OCI-LY7 (cell line): ENCODE measurements at regions not wholly inside any gene's neighbourhood (a gene's known extent, or its start where the extent isn't known, plus 50 kb on each side); places are given as distances from the start of the nearest gene placed in this dataset.

Experiments used
- BruUV-seq: library from RNA; stranded (reverse); fragments of 400-500 nt; replicated peaks from 2 replicates; lab custom pipeline; 2021; lab: Mats Ljungman, UMichigan
- CTCF ChIA-PET: fragments of 300-600 bp; sonication (Branson Sonifier 250); formaldehyde crosslinking; loops from one replicate; lab custom pipeline; 2022; ENCODE audit warnings: antibody characterized with exemption; ENCODE audit not compliant: unreplicated experiment; lab: Charles Lee
- POLR2A ChIA-PET: fragments of 300-600 bp; sonication (Branson Sonifier 250); formaldehyde crosslinking; loops from one replicate; lab custom pipeline; 2022; ENCODE audit warnings: antibody characterized with exemption; lab: Charles Lee
- DNase-seq: peaks from one replicate; pipeline ENCODE4 v3.0.0-alpha.2; 2015; ENCODE audit warnings: low spot score
- H2AFZ ChIP-seq: fragments of 200-600 bp; sonication (generic), shearing (Covaris generic); 2 replicates; pipeline ENCODE4 v1.6.1; 2014; ENCODE audit warnings: mild to moderate bottlenecking, antibody characterized with exemption, low read length, moderate library complexity
- H3K27ac ChIP-seq: fragments of 200-600 bp; sonication (generic); 2 replicates; pipeline ENCODE4 v1.5.1; 2014; ENCODE audit warnings: mixed run types, low read depth, mild to moderate bottlenecking, moderate library complexity, low read length, inconsistent platforms; ENCODE audit not compliant: poor library complexity, severe bottlenecking
- H3K36me3 ChIP-seq: fragments of 200-600 bp; sonication (generic); 2 replicates; pipeline ENCODE4 v1.6.1; 2014; ENCODE audit warnings: mild to moderate bottlenecking, antibody characterized with exemption, low read length, moderate library complexity, mixed read lengths; ENCODE audit not compliant: insufficient read depth
- H3K4me1 ChIP-seq: fragments of 200-600 bp; sonication (generic); 2 replicates; pipeline ENCODE4 v1.5.1; 2014; ENCODE audit warnings: mild to moderate bottlenecking, low read length; ENCODE audit not compliant: insufficient read depth, poor library complexity, severe bottlenecking
- H3K4me2 ChIP-seq: fragments of 200-600 bp; sonication (generic); 2 replicates; pipeline ENCODE4 v1.6.1; 2014; ENCODE audit warnings: mild to moderate bottlenecking, low read length
- H3K4me3 ChIP-seq: fragments of 200-600 bp; sonication (generic); 2 replicates; pipeline ENCODE4 v1.5.1; 2014; ENCODE audit warnings: mild to moderate bottlenecking, low read depth, low read length; ENCODE audit not compliant: poor library complexity, severe bottlenecking
- H3K79me2 ChIP-seq: fragments of 200-600 bp; sonication (generic); 2 replicates; pipeline ENCODE4 v1.6.1; 2016; ENCODE audit warnings: low read depth, mild to moderate bottlenecking, low read length, moderate library complexity, mixed read lengths; ENCODE audit not compliant: insufficient read depth
- H3K9me2 ChIP-seq: fragments of 200-600 bp; sonication (generic); 2 replicates; pipeline ENCODE4 v1.6.1; 2016; ENCODE audit warnings: mild to moderate bottlenecking, low read length, mixed read lengths; ENCODE audit not compliant: insufficient read depth
- H3K9me3 ChIP-seq: fragments of 200-600 bp; sonication (generic); 2 replicates; pipeline ENCODE4 v1.6.1; 2014; ENCODE audit warnings: mild to moderate bottlenecking, mixed run types, low read length, mixed read lengths
- H4K20me1 ChIP-seq: fragments of 200-600 bp; sonication (generic); 2 replicates; pipeline ENCODE4 v1.6.1; 2014; ENCODE audit warnings: mild to moderate bottlenecking, antibody characterized with exemption, low read length, moderate library complexity, mixed read lengths; ENCODE audit not compliant: insufficient read depth
- EZH2phosphoT487 ChIP-seq: fragments of 200-600 bp; sonication (generic); IDR thresholded peaks from 2 replicates; pipeline ENCODE4 v1.6.1; 2018; ENCODE audit warnings: low read depth, borderline replicate concordance, mild to moderate bottlenecking, mixed run types, antibody characterized with exemption, low read length, moderate library complexity, mixed read lengths
- intact Hi-C: fragments of 100-400 bp; cut with micrococcal nuclease; formaldehyde crosslinking; loops from one replicate; pipeline ENCODE4 v1.10.0; 2022; ENCODE audit not compliant: unreplicated experiment
- TF ChIP-seq, protein P1 (sequence below): fragments of 200-600 bp; sonication (generic); conservative IDR thresholded peaks from 2 replicates; pipeline ENCODE4 v1.5.1; 2014; ENCODE audit warnings: mild to moderate bottlenecking, antibody characterized with exemption, low read length, moderate library complexity, mixed read lengths

DNA sequence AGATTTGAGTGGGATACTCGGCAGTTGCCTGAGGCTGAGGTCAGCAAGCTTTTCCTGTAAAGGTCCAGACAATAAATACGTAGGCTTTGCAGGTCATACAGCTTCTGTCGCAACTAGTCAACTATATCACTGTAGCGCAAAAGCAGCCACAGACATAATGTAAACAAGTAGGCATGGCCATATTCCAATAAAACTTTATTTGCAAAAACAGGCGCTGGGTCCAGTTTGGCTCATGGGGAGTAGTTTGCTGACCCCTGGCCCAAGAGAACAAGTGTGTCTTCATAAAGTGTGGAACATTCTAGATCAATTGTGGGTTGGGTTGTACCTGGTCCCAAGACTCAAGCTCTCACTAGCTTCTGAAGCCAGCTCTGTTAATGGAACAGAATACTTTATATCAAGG, 78.8 kb downstream of the MIS18A start:
- no TSS peak for BruUV-seq
- TF ChIP-seq, protein P1, sequence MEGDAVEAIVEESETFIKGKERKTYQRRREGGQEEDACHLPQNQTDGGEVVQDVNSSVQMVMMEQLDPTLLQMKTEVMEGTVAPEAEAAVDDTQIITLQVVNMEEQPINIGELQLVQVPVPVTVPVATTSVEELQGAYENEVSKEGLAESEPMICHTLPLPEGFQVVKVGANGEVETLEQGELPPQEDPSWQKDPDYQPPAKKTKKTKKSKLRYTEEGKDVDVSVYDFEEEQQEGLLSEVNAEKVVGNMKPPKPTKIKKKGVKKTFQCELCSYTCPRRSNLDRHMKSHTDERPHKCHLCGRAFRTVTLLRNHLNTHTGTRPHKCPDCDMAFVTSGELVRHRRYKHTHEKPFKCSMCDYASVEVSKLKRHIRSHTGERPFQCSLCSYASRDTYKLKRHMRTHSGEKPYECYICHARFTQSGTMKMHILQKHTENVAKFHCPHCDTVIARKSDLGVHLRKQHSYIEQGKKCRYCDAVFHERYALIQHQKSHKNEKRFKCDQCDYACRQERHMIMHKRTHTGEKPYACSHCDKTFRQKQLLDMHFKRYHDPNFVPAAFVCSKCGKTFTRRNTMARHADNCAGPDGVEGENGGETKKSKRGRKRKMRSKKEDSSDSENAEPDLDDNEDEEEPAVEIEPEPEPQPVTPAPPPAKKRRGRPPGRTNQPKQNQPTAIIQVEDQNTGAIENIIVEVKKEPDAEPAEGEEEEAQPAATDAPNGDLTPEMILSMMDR: no peak
- TF ChIP-seq EZH2phosphoT487: no peak
- H3K9me2 ChIP-seq: no peaks in the 10 kb centered on the region; the same call in 1 of the 2 replicates
- H4K20me1 ChIP-seq: no peaks in the 10 kb centered on the region
- no peaks in the 10 kb centered on the region for H3K36me3 ChIP-seq
- ChIA-PET CTCF (no interaction called here), POLR2A (interaction anchor here (0.5 to 0.9 kb wide), 2 partner anchors 88 to 955 kb away, joined by 3 to 7 read pairs; no protein-coding TSS in a partner anchor)
- no peak for DNase-seq
- H3K9me3 ChIP-seq: no peaks in the 10 kb centered on the region
- intact Hi-C loops: no loop called here
- H3K4me3 ChIP-seq: no peak overlapping the region
- H3K79me2 ChIP-seq: no peaks in the 10 kb centered on the region
- no peak overlapping the region for H3K4me2 ChIP-seq
- no peaks in the 10 kb centered on the region for H3K4me1 ChIP-seq
- H3K27ac ChIP-seq: no peak overlapping the region
- H2AFZ ChIP-seq: no peak overlapping the region

DNA sequence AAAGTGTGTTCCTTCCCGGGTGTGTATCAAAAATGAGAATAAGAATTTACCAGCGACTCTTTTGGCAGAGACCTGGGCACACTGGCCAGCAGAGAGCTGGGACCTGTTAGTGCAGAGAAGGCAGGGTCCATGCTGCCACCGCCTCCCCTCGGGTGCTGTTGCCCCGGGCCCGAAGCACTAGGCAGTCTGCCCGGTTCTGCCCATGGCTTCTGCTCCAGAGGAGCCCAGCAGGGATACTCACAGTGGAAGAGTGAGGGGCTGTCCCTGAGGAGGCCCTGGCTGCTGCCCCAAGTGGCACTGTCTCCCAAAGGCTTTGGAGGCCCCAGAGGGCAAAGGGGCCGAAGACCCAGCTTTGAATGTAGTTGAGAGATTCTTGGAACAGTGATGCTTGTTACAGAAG, 80.5 kb downstream of the MIS18A start:
- no peak overlapping the region for H3K4me2 ChIP-seq
- no peak overlapping the region for H2AFZ ChIP-seq
- no peak overlapping the region for H3K4me3 ChIP-seq
- H3K9me3 ChIP-seq: no peaks in the 10 kb centered on the region
- no TSS peak for BruUV-seq
- H3K27ac ChIP-seq: no peak overlapping the region
- ChIA-PET POLR2A (no interaction called here), CTCF (no interaction called here)
- H3K4me1 ChIP-seq: no peaks in the 10 kb centered on the region
- H4K20me1 ChIP-seq: no peaks in the 10 kb centered on the region
- no peak for TF ChIP-seq EZH2phosphoT487
- TF ChIP-seq, protein P1: no peak
- DNase-seq: no peak
- intact Hi-C loops: no loop called here
- H3K36me3 ChIP-seq: no peaks in the 10 kb centered on the region
- no peaks in the 10 kb centered on the region; the same call in 1 of the 2 replicates for H3K9me2 ChIP-seq
- H3K79me2 ChIP-seq: no peaks in the 10 kb centered on the region

DNA sequence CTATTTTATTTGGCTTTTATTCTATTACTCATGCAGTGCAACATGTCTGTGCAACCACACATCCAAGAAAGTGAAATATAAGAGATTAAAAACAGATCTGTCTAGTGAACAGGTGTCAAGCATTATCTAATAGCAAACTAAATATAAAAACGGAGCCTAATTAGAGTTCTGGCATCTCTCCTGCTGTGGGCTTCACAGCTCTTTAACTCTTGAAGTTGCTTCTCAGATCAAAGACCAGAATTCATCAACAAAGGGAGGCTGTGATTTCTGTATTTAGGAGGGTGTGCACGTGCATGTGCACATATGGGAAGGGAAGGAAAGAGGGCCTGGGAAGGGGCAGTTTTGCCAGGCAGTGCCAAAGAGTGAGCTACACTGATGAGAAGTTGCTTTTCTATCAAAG, 81.0 kb downstream of the MIS18A start:
- CTCF ChIA-PET: no interaction called here

More for the DNA sequence above, 81.0 kb downstream of the MIS18A start:
- BruUV-seq: no TSS peak
- Histone ChIP-seq H4K20me1 (no peaks in the 10 kb centered on the region), H3K9me3 (no peaks in the 10 kb centered on the region), H3K4me3 (no peak overlapping the region), H3K27ac (no peak overlapping the region), H3K4me2 (no peak overlapping the region), H3K9me2 (no peaks in the 10 kb centered on the region; the same call in 1 of the 2 replicates), H2AFZ (no peak overlapping the region), H3K36me3 (no peaks in the 10 kb centered on the region), H3K79me2 (no peaks in the 10 kb centered on the region), H3K4me1 (no peaks in the 10 kb centered on the region)
- POLR2A ChIA-PET: no interaction called here
- TF ChIP-seq, protein P1: no peak
- no peak for TF ChIP-seq EZH2phosphoT487
- DNase-seq: no peak
- intact Hi-C loops: no loop called here
